Anterior cingulate cortex (tissue), 58 donors: ENCODE measurements at regions not wholly inside any gene's neighbourhood (a gene's known extent, or its start where the extent isn't known, plus 50 kb on each side); places are given as distances from the start of the nearest gene placed in this dataset.
A peak's percentile ranks its signal among the peaks of the same experiment; 100 is the strongest.

Source experiments
- DNase-seq, 58 donors: peaks; one replicate each; lab custom pipeline; 2025; lab: John Stamatoyannopoulos, UW

DNA sequence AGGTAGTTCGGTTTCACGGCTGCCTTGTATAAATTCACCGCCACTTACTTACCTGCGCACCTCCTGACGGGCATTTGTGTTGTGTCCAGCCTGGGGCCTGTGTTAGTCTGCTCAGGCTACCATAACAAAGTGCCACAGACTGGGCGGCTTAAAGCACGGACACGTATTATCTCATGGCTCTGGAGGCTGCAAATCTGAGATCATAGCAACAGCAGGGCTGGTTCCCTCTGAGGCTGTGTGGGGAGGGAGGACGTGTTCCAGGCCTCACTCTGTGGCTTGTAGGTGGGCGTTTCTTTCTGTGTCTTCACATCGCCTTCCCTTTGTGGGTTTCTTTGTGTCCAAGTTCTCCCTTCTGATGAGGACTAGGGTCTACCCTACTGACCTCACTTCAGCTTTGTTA lies 93.5 kb upstream of the FZD10 start:
- peak in 2 of 58 donors; percentile 14 to 33 for DNase-seq

DNA sequence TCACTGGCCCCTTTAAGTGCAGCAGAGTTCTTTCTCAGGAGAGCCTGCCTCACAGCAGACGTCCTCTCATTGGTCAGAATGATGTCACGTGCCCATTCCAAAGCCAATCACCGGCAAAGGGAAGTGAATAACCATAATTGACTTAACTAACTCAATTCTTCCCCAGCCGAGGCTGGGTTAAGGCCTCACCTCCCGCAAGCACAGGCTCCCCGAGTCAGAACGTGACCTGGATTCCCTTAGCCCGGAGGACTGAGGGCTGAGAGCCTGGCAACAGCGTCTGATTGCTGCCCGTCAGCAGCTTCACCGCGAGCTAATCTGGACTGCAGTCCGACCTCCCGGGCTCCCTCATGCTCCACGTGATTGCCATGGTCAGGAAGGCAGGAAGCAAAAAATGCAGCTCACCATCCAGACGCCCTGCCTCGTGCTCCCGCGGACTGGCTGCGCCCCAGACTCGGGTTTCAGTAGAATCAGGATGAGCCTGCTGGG lies 92.1 kb upstream of the FZD10 start:
- peak in 48 of 58 donors; percentile 7 to 72 (median 40) for DNase-seq

DNA sequence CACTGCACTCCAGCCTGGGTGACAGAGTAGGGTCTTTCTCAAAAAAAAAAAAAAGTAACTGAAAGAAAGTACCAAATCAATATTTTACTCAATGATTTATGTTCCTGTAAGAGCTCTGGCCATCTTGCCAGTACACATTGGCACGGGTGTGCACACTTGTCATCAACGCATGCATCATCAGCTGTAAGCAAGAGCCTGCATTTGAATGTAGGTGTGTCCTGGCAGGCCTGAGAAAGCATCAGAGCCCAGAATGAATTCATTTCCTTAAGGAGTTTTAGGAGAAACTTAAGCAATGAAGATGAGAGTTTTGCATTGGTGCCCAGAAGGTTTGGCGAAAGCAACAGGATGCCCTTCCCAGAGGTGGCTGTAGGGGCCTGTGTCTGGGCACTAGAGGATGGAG lies 88.5 kb upstream of the FZD10 start:
- peak in 1 of 58 donors; percentile 4 for DNase-seq

DNA sequence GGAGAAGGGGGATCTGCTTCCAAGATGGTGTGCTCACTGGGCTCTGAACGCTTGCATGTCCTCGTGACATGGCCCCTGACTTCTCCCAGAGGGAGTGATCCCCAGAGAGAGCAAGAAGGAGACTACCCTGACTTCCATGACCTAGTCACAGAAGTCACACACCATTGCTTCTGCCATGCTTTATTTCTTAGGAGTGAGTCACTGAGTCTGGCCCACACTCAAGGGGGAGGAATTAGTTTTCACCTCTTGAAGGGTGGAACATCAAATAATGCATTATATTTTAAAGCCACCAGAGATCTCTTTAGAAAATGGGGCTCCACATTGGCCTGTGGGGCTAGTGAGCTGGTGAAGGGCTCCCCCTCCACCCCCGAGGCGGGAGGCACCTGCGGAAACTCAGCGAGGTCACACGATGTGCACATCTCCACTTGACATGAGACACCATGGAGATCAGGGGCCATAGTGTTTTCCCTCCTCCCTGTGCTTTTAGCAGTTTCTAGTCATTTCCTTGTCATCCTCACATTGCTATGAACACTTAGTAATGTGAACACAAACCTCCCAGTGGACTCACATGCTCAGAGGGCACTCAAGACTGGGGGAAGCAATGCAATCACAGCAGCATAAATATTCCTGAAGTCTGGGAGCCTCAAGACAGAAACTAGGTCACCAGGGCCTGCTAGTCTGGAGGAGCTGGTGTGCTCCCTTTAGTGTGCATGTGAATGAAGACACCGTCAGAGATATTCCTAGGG lies 87.4 kb upstream of the FZD10 start:
- no peak for DNase-seq

- peak in 3 of 58 donors; percentile 3 to 20 (median 6) for DNase-seq
These were observed 86.7 kb upstream of the FZD10 start for GRCh38 chr12:130075497-130076076.

GRCh38 chr12:130076126-130076525 lies 86.1 kb upstream of the FZD10 start:
- no peak for DNase-seq

DNA sequence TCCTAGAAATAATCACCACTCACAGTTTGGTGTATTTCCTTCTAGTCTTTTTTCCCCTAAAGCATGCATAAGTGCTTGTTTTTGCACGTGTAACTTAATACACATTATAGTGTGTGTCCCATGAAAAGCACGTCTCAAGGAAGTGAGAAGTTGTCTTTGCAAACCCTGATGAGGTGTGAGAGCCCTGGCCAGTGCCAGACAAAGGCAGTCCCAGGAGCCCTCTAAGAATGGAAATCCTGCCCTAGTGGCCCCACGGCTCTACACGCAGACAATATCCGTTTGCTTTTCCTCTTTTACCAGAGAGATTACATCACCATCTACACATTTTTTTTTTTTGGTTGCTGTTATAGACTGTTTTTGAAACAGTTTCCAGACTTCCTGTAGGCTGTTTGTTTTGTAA lies 85.5 kb upstream of the FZD10 start:
- no peak for DNase-seq

DNA sequence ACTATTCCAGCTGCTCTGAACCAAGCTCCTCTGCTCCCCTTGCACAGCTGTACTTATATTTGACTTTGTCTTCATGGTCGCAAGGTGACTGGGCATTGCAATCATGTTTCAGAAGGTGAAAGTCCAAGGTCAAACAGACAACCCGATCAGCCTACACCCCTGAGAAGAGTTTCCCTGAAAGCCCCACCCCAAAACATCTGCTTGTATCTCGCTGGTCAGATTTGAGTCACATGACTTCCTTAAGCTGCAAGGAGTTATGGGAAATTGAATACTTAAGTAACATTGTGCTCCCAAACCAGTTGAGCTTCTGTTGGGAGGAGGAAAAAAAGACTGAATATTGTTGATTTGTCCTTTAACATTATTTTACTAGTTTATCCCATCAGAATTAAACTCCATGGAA lies 83.4 kb upstream of the FZD10 start:
- no peak for DNase-seq

DNA sequence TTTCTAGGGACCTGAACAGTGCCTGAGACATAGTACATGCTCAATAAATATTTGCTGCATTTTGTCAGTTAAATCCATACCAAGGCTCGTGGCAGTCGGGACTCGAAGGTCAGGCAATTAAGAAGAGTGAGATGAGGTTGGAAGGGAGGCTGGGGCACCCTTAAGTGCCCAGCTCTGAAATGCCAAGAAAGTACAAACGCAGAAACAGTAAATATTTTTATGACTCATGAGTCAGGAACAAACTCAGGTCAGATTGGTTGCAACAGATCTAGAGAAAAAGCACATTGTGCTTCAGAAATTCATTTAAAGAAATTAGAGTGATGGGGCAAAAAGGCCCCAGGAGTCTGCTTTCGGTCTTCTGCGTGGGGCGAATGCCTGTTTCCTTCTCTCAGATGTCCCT lies 83.0 kb upstream of the FZD10 start:
- DNase-seq = no peak

DNA sequence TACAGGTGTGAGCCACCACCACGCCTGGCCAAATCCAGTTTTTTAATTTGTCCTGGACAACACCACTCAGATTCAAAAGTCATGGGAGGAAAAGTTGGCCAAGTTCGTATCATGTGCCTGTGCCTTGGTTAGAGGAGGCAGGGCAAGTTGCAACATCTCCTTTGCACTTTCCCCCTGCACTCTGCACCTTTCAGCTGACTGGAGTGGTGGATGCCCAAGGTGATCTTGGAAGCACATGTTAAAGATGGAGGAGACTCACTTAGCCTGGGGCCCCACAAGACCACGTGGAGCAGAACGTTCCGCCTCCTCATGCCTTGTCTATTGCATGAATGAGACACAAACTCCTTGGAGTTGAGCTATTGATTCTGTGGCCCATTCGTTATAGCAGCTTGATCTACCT lies 82.1 kb upstream of the FZD10 start:
- no peak for DNase-seq

GRCh38 chr12:130081117-130081805 lies 81.0 kb upstream of the FZD10 start:
- DNase-seq = no peak

- no peak for DNase-seq
These were observed 79.3 kb upstream of the FZD10 start for GRCh38 chr12:130083002-130083401.

DNA sequence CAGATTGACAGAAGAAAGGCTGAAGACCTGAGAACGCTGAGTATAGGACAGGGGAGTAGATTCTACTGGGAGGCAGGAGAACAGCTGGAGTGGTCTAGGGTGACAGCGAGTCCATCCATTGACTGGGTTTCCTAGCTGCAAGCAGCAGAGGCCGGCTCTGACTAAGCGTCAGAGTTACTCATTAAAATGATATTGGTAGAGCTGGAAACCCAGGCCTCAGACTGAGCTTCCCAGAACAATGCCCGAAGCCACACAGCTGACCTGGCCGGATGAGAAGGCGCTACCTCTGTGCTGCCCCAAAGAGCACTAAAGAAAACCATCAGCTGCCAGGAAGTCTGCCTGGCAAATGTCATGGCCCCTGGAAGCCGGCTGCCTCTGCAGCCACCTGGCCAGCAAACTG lies 78.5 kb upstream of the FZD10 start:
- DNase-seq = no peak

GRCh38 chr12:130084359-130084758 lies 77.9 kb upstream of the FZD10 start:
- no peak for DNase-seq

DNA sequence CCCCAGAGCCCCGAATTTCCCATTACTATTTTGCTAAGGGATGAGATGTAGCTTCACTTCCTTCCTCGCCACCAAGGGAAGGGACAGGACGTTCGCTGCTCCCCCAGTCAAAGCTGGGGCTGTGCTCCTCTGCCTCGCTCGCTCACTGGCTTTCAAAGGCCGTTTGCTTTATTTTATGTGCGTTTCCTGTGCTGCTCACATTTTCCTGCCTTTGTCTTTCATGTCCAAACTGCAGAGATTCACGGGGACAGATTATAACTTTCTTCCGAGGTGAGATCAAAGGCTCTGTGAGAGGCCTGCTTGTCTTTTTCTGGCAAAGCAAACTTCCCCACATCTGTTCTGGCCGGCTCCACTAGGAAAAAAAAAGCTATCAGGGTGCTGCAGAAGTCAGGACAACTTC lies 76.0 kb upstream of the FZD10 start:
- DNase-seq = no peak

DNA sequence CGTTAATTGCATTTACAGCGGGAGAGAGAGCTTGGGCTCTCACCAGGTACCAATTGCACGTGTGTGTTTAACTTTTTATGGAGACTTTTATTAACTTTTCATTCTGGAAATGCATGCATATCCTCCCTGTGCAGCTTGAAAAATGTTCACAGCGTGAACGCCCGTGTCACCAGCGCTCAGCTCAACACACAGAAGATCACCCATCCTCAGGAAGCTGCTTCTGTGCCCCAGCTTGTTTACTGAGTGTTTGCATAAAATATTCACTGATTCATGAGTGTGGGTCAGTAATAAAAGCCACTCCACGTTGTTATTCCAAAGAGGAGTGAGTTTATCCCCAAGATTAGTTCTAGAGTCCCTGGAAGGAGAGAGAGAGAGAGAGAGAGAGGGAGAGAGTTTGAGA lies 75.5 kb upstream of the FZD10 start:
- no peak for DNase-seq

GRCh38 chr12:130087222-130087621 lies 75.0 kb upstream of the FZD10 start:
- DNase-seq = no peak

- DNase-seq = no peak
These were observed 73.8 kb upstream of the FZD10 start for GRCh38 chr12:130088504-130088903.

DNA sequence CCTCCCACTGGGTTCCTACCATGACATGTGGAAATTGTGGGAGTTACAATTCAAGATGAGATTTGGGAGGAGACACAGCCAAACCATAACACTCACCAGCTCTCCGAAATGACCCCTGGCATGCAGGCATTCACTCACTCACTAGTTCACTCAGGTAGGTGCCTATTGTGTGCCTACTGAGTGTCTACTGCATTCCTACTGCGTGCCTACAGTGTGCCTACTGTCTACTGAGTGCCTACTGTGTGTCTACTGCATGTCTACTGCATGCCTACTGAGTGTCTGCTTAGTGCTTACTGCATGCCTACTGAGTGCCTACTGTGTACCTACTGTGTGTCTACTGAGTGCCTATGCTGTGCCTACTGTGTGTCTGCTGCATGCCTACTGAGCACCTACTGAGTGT lies 71.7 kb upstream of the FZD10 start:
- DNase-seq = no peak

DNA sequence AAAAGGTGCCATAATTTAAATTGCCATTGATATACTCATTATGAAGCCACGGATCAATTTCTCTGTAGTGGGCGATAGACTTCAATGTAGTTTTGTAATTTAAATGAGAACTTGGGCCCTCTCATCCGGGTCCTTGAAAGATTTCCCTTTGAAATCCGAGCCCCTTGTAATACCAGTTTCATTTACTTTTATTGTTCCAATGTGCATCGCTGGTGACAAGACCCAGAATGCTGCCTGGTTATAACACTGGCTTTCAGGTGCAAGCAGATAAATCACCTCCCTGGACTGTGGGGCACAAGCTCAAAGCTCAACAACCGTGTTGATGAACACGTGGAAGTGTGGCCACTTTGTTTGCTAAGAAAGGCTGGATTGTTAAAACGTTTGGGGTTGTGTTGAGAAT lies 68.9 kb upstream of the FZD10 start:
- DNase-seq = no peak

DNA sequence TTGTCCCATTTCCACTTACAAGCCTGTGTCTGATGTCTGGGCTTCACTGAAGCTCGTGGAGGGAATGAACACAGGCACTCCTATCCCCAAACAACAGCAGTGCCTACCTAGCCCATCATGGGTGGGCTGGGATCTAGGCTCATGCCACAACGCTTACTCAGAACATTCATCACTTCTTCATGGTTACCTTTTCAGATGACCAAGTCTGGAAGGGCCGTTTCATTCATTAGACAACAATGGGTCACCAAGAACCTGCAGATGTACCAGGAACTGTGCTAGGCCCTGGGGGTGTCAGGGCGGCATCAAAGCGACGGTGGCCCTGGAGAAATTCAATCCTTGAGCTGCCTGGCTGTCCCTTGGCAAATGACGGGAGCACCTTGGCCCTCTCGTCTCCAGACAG lies 64.9 kb upstream of the FZD10 start:
- DNase-seq = no peak

GRCh38 chr12:130097798-130098255 lies 64.4 kb upstream of the FZD10 start:
- no peak for DNase-seq
